ENCODE measurements at regions not wholly inside any gene's neighbourhood (a gene's known extent, or its start where the extent isn't known, plus 50 kb on each side); places are given as distances from the start of the nearest gene placed in this dataset.

GRCh38 chrX:124887572-124887971 is 432.1 kb upstream of the TEX13C start:
- no peaks in the 10 kb centered on the region for H3K27me3 ChIP-seq (ENCODE audit: low read length)
- no peaks in the 10 kb centered on the region for H3K36me3 ChIP-seq (ENCODE audit: insufficient read depth, low read length)
- no peak for DNase-seq
- H3K9me3 ChIP-seq (ENCODE audit: low read length), result peaks cover 4% of the 10 kb centered on the region; the same call in 1 of the 2 replicates
- H3K4me1 ChIP-seq (ENCODE audit: low read length), result no peaks in the 10 kb centered on the region
- no peaks in the 10 kb centered on the region for H4K20me1 ChIP-seq (ENCODE audit: insufficient read depth, low read depth, low read length)
- H3K9ac ChIP-seq (ENCODE audit: low read length), result no peak overlapping the region
- no peak overlapping the region for H3K4me2 ChIP-seq (ENCODE audit: low read depth, low read length, poor library complexity, severe bottlenecking)
- no peak overlapping the region for H3K4me3 ChIP-seq (ENCODE audit: low read length)
- H2AFZ ChIP-seq (ENCODE audit: low read length), result no peak overlapping the region
- no peak overlapping the region for H3K27ac ChIP-seq (ENCODE audit: low read length)
- H3K79me2 ChIP-seq (ENCODE audit: low read length), result no peaks in the 10 kb centered on the region
- no peaks in the 10 kb centered on the region for H3K9me2 ChIP-seq (replicated peaks; ENCODE audit: insufficient read depth, low read length)

DNA sequence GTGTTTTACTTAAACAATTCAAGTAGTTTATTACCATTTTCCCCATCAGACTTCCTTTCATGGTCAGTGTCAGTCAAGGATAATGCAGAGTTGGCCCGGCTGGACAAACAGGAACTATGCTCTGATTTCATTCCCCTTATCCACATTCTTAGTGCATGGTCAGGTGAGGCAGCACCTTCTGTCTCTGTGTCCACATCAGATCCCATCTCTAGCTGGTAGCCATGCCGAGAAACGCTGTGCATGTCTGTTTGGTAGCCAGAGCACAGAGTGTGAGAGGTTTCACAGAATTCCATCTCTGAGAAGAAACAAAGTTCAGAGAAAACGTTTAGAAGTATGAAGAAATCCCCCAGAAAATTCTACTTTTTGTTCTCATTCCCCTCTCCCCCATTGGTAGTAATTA is 423.7 kb upstream of the TEX13C start:
- no peaks in the 10 kb centered on the region for H3K4me1 ChIP-seq (ENCODE audit: low read length)
- no peak overlapping the region for H2AFZ ChIP-seq (ENCODE audit: low read length)
- no peak for DNase-seq
- no peak overlapping the region for H3K4me2 ChIP-seq (ENCODE audit: low read depth, low read length, poor library complexity, severe bottlenecking)
- H3K9me2 ChIP-seq (replicated peaks; ENCODE audit: insufficient read depth, low read length), result no peaks in the 10 kb centered on the region
- no peaks in the 10 kb centered on the region for H3K9me3 ChIP-seq (ENCODE audit: low read length)
- no peak overlapping the region for H3K4me3 ChIP-seq (ENCODE audit: low read length)
- H4K20me1 ChIP-seq (ENCODE audit: insufficient read depth, low read depth, low read length), result no peaks in the 10 kb centered on the region
- no peak overlapping the region for H3K27ac ChIP-seq (ENCODE audit: low read length)
- no peaks in the 10 kb centered on the region for H3K27me3 ChIP-seq (ENCODE audit: low read length)
- H3K79me2 ChIP-seq (ENCODE audit: low read length), result no peaks in the 10 kb centered on the region
- H3K9ac ChIP-seq (ENCODE audit: low read length), result no peak overlapping the region
- H3K36me3 ChIP-seq (ENCODE audit: insufficient read depth, low read length), result no peaks in the 10 kb centered on the region

DNA sequence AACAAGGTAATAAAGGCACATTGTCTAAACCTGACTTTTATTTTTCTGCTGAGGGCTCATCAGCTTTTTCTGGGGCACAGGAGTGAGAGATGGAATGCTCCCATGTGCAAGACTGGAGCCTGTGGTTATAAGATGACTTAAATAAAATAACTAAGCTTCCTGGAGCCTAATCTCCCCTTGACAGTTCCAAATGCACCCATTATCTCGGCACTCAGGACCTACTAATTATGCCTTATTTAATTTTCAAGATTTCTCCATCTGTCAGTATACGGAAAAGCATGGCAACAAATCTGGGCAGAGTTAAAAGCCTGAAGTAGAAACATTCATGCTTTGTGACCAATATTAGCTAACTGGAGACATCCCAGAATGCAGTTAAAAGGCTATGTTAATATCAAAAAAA is 416.7 kb upstream of the TEX13C start:
- no peak overlapping the region for H3K9ac ChIP-seq (ENCODE audit: low read length)
- no peak overlapping the region for H2AFZ ChIP-seq (ENCODE audit: low read length)
- no peaks in the 10 kb centered on the region for H3K9me2 ChIP-seq (replicated peaks; ENCODE audit: insufficient read depth, low read length)
- no peaks in the 10 kb centered on the region for H3K27me3 ChIP-seq (ENCODE audit: low read length)
- H3K79me2 ChIP-seq (ENCODE audit: low read length), result no peaks in the 10 kb centered on the region
- no peak overlapping the region for H3K27ac ChIP-seq (ENCODE audit: low read length)
- H3K36me3 ChIP-seq (ENCODE audit: insufficient read depth, low read length), result no peaks in the 10 kb centered on the region
- no peaks in the 10 kb centered on the region for H3K9me3 ChIP-seq (ENCODE audit: low read length)
- no peak overlapping the region for H3K4me3 ChIP-seq (ENCODE audit: low read length)
- H3K4me1 ChIP-seq (ENCODE audit: low read length), result no peaks in the 10 kb centered on the region
- no peak for DNase-seq
- H3K4me2 ChIP-seq (ENCODE audit: low read depth, low read length, poor library complexity, severe bottlenecking), result no peak overlapping the region
- H4K20me1 ChIP-seq (ENCODE audit: insufficient read depth, low read depth, low read length), result no peaks in the 10 kb centered on the region

DNA sequence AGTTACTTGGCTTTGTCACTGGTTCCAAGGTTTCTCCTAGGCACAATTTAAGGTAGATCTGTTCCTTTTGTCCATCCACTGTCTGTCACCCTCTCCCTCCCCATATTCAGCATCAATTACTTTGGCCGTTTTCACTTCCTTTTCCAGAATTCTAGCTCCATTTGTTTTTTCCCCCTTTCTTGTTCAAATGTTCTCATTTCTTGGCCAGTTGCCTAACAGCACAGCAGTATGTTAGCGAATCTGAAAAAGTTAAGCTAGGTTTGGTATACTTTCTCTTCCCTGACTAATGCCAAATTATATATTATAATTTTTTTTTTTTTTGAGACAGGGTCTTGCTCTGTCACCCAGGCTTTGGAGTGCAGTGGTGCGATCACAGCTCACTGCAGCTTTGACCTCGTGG is 409.1 kb upstream of the TEX13C start:
- Histone ChIP-seq H3K9me3 (ENCODE audit: low read length) (no peaks in the 10 kb centered on the region), H2AFZ (ENCODE audit: low read length) (no peak overlapping the region), H3K4me2 (ENCODE audit: low read depth, low read length, poor library complexity, severe bottlenecking) (no peak overlapping the region), H3K9me2 (replicated peaks; ENCODE audit: insufficient read depth, low read length) (no peaks in the 10 kb centered on the region), H3K36me3 (ENCODE audit: insufficient read depth, low read length) (no peaks in the 10 kb centered on the region), H3K4me1 (ENCODE audit: low read length) (no peaks in the 10 kb centered on the region), H3K79me2 (ENCODE audit: low read length) (no peaks in the 10 kb centered on the region), H3K27me3 (ENCODE audit: low read length) (no peaks in the 10 kb centered on the region), H4K20me1 (ENCODE audit: insufficient read depth, low read depth, low read length) (no peaks in the 10 kb centered on the region), H3K9ac (ENCODE audit: low read length) (no peak overlapping the region), H3K27ac (ENCODE audit: low read length) (no peak overlapping the region), H3K4me3 (ENCODE audit: low read length) (no peak overlapping the region)
- no peak for DNase-seq

- Histone ChIP-seq H3K27ac (ENCODE audit: low read length) (no peak overlapping the region), H3K4me3 (ENCODE audit: low read length) (no peak overlapping the region), H2AFZ (ENCODE audit: low read length) (no peak overlapping the region), H3K9me2 (replicated peaks; ENCODE audit: insufficient read depth, low read length) (no peaks in the 10 kb centered on the region), H3K27me3 (ENCODE audit: low read length) (no peaks in the 10 kb centered on the region), H3K4me2 (ENCODE audit: low read depth, low read length, poor library complexity, severe bottlenecking) (no peak overlapping the region), H3K79me2 (ENCODE audit: low read length) (no peaks in the 10 kb centered on the region), H4K20me1 (ENCODE audit: insufficient read depth, low read depth, low read length) (no peaks in the 10 kb centered on the region), H3K9ac (ENCODE audit: low read length) (no peak overlapping the region), H3K4me1 (ENCODE audit: low read length) (no peaks in the 10 kb centered on the region), H3K36me3 (ENCODE audit: insufficient read depth, low read length) (no peaks in the 10 kb centered on the region), H3K9me3 (ENCODE audit: low read length) (no peaks in the 10 kb centered on the region)
- no peak for DNase-seq
Measured at GRCh38 chrX:124917011-124917410, 402.7 kb upstream of the TEX13C start.

DNA sequence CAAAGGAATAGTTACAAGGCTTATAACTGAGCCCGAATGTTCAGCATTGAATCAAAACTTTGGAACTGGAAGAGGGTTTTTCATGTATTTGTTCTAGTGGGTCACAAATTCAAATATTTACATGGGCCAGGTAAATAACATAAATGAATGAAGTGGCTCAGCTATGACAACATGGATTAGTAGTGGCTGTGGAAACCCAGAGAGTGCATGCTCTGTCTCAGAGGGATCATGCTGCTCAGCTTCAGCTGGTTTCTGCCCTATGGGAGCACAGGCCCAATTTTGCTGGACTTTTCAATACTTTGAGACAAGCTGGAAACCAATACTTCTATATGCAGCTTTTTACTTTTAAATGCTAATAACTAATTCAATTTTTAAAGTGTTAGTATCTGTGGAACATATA is 394.0 kb upstream of the TEX13C start:
- Histone ChIP-seq H2AFZ (ENCODE audit: low read length) (no peak overlapping the region), H3K27me3 (ENCODE audit: low read length) (no peaks in the 10 kb centered on the region), H3K9ac (ENCODE audit: low read length) (no peak overlapping the region), H3K27ac (ENCODE audit: low read length) (no peak overlapping the region), H4K20me1 (ENCODE audit: insufficient read depth, low read depth, low read length) (no peaks in the 10 kb centered on the region), H3K9me2 (replicated peaks; ENCODE audit: insufficient read depth, low read length) (no peaks in the 10 kb centered on the region), H3K4me3 (ENCODE audit: low read length) (no peak overlapping the region), H3K4me2 (ENCODE audit: low read depth, low read length, poor library complexity, severe bottlenecking) (no peak overlapping the region), H3K9me3 (ENCODE audit: low read length) (no peaks in the 10 kb centered on the region), H3K36me3 (ENCODE audit: insufficient read depth, low read length) (no peaks in the 10 kb centered on the region), H3K79me2 (ENCODE audit: low read length) (no peaks in the 10 kb centered on the region), H3K4me1 (ENCODE audit: low read length) (no peaks in the 10 kb centered on the region)
- no peak for DNase-seq

- DNase-seq, result no peak
- no peak overlapping the region for H3K4me3 ChIP-seq (ENCODE audit: low read length)
- H3K27ac ChIP-seq (ENCODE audit: low read length), result no peak overlapping the region
- H3K9ac ChIP-seq (ENCODE audit: low read length), result no peak overlapping the region
- H3K36me3 ChIP-seq (ENCODE audit: insufficient read depth, low read length), result no peaks in the 10 kb centered on the region
- no peaks in the 10 kb centered on the region for H3K9me3 ChIP-seq (ENCODE audit: low read length)
- no peaks in the 10 kb centered on the region for H3K27me3 ChIP-seq (ENCODE audit: low read length)
- H3K4me2 ChIP-seq (ENCODE audit: low read depth, low read length, poor library complexity, severe bottlenecking), result no peak overlapping the region
- H3K4me1 ChIP-seq (ENCODE audit: low read length), result no peaks in the 10 kb centered on the region
- no peaks in the 10 kb centered on the region for H4K20me1 ChIP-seq (ENCODE audit: insufficient read depth, low read depth, low read length)
- no peaks in the 10 kb centered on the region for H3K79me2 ChIP-seq (ENCODE audit: low read length)
- no peak overlapping the region for H2AFZ ChIP-seq (ENCODE audit: low read length)
- no peaks in the 10 kb centered on the region for H3K9me2 ChIP-seq (replicated peaks; ENCODE audit: insufficient read depth, low read length)
Measured at GRCh38 chrX:124931241-124931640, 388.4 kb upstream of the TEX13C start.

GRCh38 chrX:124931958-124932357 is 387.7 kb upstream of the TEX13C start:
- no peaks in the 10 kb centered on the region for H3K36me3 ChIP-seq (ENCODE audit: insufficient read depth, low read length)
- no peaks in the 10 kb centered on the region for H3K4me1 ChIP-seq (ENCODE audit: low read length)

GRCh38 chrX:124938715-124939114 is 381.0 kb upstream of the TEX13C start:
- H3K9me3 ChIP-seq (ENCODE audit: low read length), result no peaks in the 10 kb centered on the region
- H3K4me1 ChIP-seq (ENCODE audit: low read length), result no peaks in the 10 kb centered on the region
- no peaks in the 10 kb centered on the region for H3K79me2 ChIP-seq (ENCODE audit: low read length)
- DNase-seq, result no peak
- H3K9ac ChIP-seq (ENCODE audit: low read length), result no peak overlapping the region
- no peaks in the 10 kb centered on the region for H3K27me3 ChIP-seq (ENCODE audit: low read length)
- H4K20me1 ChIP-seq (ENCODE audit: insufficient read depth, low read depth, low read length), result no peaks in the 10 kb centered on the region
- H3K27ac ChIP-seq (ENCODE audit: low read length), result no peak overlapping the region
- no peak overlapping the region for H3K4me2 ChIP-seq (ENCODE audit: low read depth, low read length, poor library complexity, severe bottlenecking)
- H2AFZ ChIP-seq (ENCODE audit: low read length), result no peak overlapping the region
- H3K36me3 ChIP-seq (ENCODE audit: insufficient read depth, low read length), result no peaks in the 10 kb centered on the region
- no peak overlapping the region for H3K4me3 ChIP-seq (ENCODE audit: low read length)
- H3K9me2 ChIP-seq (replicated peaks; ENCODE audit: insufficient read depth, low read length), result no peaks in the 10 kb centered on the region

More at GRCh38 chrX:124931958-124932357, 387.7 kb upstream of the TEX13C start:
- no peaks in the 10 kb centered on the region for H3K27me3 ChIP-seq (ENCODE audit: low read length)
- H4K20me1 ChIP-seq (ENCODE audit: insufficient read depth, low read depth, low read length), result no peaks in the 10 kb centered on the region
- H3K4me2 ChIP-seq (ENCODE audit: low read depth, low read length, poor library complexity, severe bottlenecking), result no peak overlapping the region
- no peak overlapping the region for H3K4me3 ChIP-seq (ENCODE audit: low read length)
- H3K9ac ChIP-seq (ENCODE audit: low read length), result no peak overlapping the region
- no peaks in the 10 kb centered on the region for H3K9me3 ChIP-seq (ENCODE audit: low read length)
- H3K79me2 ChIP-seq (ENCODE audit: low read length), result no peaks in the 10 kb centered on the region
- no peak for DNase-seq
- H2AFZ ChIP-seq (ENCODE audit: low read length), result no peak overlapping the region
- H3K27ac ChIP-seq (ENCODE audit: low read length), result no peak overlapping the region
- no peaks in the 10 kb centered on the region for H3K9me2 ChIP-seq (replicated peaks; ENCODE audit: insufficient read depth, low read length)
